ENCODE measurements at regions not wholly inside any gene's neighbourhood (a gene's known extent, or its start where the extent isn't known, plus 50 kb on each side); places are given as distances from the start of the nearest gene placed in this dataset.

DNA sequence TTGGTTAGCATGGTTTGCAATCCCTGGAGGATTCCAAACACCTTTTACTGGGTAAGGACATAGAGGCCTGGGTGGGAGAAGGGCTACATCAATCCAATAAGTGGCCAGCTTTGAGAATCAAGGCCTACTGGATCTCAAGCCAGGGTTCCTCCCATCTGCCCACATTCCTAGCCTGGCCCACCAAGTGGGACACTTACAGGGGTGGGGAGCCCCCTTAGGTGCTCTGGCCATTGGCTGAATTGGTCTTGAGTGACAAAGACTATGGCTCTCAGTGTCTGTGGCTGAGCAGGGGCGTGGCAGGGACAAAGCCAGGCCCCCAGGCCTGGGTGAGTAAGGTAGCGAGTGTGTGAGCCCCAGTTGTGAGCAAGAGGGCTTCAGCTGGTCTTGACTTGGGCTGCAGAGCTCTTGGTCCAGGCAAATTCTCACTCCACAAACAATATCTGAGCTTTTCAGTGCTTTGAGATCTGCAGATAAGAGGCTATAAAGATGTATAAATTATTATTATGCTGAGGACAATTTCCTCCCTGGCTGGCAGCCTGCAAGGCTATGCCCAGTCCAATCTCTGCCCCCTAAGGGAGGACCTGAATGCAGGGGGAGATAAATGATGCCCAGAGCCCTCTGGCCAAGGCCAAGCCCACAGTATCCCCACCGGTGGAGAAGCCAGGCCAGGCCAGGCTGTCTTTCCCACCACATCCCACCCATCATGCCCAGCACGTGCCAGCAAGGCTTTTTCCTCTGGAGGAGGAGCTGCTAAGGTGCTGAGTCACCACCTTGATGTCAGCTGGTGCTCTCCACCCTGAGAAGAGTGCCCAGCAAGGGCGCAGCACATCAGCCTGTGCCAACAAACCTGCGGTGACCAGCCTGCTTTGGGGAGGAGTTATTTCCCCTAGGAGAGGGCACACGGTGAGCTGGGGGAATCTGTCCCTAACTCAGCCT, 80.7 kb upstream of the DUSP5 start:
- TF ChIP-seq POLR2A (IDR thresholded peaks at IDR 0.05) (no peak), POLR2AphosphoS5 (IDR thresholded peaks at IDR 0.05) (no peak), EP300 (IDR thresholded peaks at IDR 0.05) (no peak)
- TF ChIP-seq, protein P1, sequence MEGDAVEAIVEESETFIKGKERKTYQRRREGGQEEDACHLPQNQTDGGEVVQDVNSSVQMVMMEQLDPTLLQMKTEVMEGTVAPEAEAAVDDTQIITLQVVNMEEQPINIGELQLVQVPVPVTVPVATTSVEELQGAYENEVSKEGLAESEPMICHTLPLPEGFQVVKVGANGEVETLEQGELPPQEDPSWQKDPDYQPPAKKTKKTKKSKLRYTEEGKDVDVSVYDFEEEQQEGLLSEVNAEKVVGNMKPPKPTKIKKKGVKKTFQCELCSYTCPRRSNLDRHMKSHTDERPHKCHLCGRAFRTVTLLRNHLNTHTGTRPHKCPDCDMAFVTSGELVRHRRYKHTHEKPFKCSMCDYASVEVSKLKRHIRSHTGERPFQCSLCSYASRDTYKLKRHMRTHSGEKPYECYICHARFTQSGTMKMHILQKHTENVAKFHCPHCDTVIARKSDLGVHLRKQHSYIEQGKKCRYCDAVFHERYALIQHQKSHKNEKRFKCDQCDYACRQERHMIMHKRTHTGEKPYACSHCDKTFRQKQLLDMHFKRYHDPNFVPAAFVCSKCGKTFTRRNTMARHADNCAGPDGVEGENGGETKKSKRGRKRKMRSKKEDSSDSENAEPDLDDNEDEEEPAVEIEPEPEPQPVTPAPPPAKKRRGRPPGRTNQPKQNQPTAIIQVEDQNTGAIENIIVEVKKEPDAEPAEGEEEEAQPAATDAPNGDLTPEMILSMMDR (IDR thresholded peaks at IDR 0.05): no peak
- Histone ChIP-seq H3K27me3 (no peaks in the 10 kb centered on the region), H3K36me3 (no peaks in the 10 kb centered on the region), H3K27ac (no peak overlapping the region), H3K4me1 (no peaks in the 10 kb centered on the region), H3K9me3 (no peaks in the 10 kb centered on the region), H3K4me3 (no peak overlapping the region)
- WGBS, 2 donors (ENCODE audit: low coverage in 1 of 2): 58% methylated on average over 2 of the region's 7 CpGs; no CpG with 5 or more reads in 1 of the 2 donors
- ATAC-seq: no peak

DNA sequence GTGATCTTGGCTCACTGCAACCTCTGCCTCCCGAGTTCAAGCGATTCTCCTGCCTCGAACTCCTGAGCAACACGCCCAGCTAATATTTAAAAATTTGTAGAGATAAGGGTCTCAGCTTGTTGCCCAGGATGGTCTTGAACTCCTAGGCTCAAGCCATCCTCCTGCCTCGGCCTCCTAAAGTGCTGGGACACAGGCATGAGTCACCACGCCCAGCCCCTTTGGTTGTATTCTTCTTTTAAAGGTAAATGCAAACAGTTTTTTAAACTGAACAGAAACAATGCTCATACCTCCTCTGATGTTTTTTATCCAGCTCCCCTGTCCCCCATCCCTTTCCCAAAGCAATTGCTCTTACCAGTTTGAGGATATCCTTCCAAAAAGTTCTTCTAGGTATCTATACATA, 79.5 kb upstream of the DUSP5 start:
- ATAC-seq: no peak
- TF ChIP-seq POLR2AphosphoS5 (IDR thresholded peaks at IDR 0.05): no peak
- TF ChIP-seq, protein P1 (IDR thresholded peaks at IDR 0.05): no peak
- no peak for TF ChIP-seq EP300 (IDR thresholded peaks at IDR 0.05)
- TF ChIP-seq POLR2A (IDR thresholded peaks at IDR 0.05): no peak
- Histone ChIP-seq H3K9me3 (no peaks in the 10 kb centered on the region), H3K4me1 (no peaks in the 10 kb centered on the region), H3K4me3 (no peak overlapping the region), H3K27me3 (no peaks in the 10 kb centered on the region), H3K36me3 (no peaks in the 10 kb centered on the region), H3K27ac (no peak overlapping the region)
- WGBS, 2 donors (ENCODE audit: low coverage in 1 of 2): 81 to 83% methylated on average over 6 of the region's 6 CpGs

DNA sequence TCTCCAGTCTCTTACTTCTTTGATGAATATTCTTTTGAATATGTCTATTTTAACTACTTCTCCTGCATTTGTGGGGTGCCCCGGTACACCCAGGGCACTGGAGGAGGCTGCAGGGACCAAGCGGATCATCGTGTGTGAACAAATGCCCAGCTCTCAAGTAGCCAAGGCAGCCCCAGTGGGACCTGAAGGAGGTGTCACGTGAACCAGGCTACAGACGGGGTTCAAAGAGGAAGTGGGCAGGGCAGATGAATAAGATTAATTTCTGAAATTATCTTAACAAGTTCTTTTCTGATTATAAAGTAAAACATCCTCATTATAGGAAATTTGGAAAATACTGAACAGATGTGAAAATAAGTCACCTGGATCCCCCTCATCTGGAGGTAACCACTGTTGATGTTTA, 78.4 kb upstream of the DUSP5 start:
- H3K4me3 ChIP-seq: no peak overlapping the region
- WGBS, 2 donors (ENCODE audit: low coverage in 1 of 2): 78 to 82% methylated on average over 2 to 5 of the region's 5 CpGs
- no peak overlapping the region for H3K27ac ChIP-seq
- no peaks in the 10 kb centered on the region for H3K27me3 ChIP-seq
- no peak for ATAC-seq
- no peaks in the 10 kb centered on the region for H3K4me1 ChIP-seq
- no peaks in the 10 kb centered on the region for H3K36me3 ChIP-seq
- no peak for TF ChIP-seq POLR2AphosphoS5 (IDR thresholded peaks at IDR 0.05)
- TF ChIP-seq, protein P1 (IDR thresholded peaks at IDR 0.05): no peak
- TF ChIP-seq POLR2A (IDR thresholded peaks at IDR 0.05): no peak
- TF ChIP-seq EP300 (IDR thresholded peaks at IDR 0.05): no peak
- no peaks in the 10 kb centered on the region for H3K9me3 ChIP-seq

DNA sequence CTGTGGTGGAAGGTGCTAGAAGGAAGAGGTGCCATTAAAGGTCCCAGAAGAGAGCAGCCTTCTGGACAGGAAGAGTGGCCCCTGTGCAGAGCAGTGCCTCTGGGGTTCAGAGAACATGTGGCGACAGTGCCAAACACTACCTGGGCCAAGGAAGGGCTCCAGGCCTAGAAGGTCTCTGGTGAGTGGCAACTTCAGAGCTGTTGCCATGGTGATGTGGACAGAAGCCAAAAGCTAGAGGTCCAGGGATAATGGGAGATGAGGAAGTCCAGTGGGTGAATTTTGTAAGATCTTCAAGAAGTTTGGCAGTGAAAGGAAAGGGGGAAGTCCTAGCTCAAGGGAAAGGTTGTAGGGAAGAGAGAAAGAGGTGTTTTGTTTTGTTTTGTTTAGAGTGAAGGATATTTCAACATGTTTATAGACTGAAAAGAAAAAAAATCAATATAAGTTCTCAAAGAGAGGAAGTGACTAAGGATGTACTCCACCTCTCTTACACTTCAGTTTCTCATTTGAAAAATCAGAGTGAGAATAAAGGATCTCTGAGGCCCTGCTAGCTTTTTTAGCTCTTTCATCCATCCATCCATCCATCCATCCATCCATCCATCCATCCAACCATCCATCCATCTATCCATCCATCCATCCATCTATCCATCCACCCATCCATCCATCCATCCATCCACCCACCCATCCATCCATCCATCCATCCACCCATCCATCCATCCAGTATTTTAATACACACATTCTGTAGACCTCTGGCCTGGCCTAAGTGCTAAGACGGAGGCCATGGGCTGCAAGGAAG, 77.1 kb upstream of the DUSP5 start:
- TF ChIP-seq POLR2A (IDR thresholded peaks at IDR 0.05): no peak
- TF ChIP-seq POLR2AphosphoS5 (IDR thresholded peaks at IDR 0.05): no peak
- no peak for TF ChIP-seq EP300 (IDR thresholded peaks at IDR 0.05)
- Histone ChIP-seq H3K4me1 (no peaks in the 10 kb centered on the region), H3K36me3 (no peaks in the 10 kb centered on the region), H3K27me3 (no peaks in the 10 kb centered on the region), H3K9me3 (no peaks in the 10 kb centered on the region), H3K27ac (no peak overlapping the region), H3K4me3 (no peak overlapping the region)
- ATAC-seq: no peak
- 66 to 80% methylated on average over 1 to 2 of the region's 2 CpGs for WGBS, 2 donors (ENCODE audit: low coverage in 1 of 2)

DNA sequence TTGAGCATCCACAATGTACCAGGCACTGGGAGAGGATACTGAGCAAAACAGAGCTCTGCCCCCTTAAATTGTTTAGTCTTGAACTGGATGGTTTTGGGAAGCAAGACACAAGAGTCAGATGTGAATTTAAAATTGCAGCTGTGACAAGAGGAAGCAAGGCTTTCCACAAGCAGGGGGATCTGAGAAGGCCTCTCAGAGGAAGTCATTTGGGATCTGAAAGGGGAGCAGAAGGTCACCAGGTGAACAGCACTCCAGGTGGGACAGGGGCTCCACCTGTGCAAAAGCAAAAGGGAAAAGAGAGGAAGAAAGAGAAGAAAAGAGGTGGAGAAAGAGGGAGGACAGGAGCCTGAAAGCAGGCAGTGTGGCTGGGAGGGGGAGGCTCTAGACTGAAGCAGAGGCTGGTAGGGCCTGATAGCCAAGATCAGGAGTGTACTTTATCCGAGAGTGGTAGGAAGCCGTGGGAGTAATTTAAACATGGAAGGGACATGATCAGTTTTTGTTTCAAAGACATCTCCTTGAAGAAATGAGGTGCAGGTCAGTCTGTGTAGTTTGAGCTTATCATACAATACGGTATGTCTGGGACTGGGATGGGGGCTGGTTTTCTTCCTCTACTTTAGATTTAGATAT, 76.1 kb upstream of the DUSP5 start:
- Histone ChIP-seq H3K9me3 (no peaks in the 10 kb centered on the region), H3K27ac (no peak overlapping the region), H3K4me1 (no peaks in the 10 kb centered on the region), H3K36me3 (no peaks in the 10 kb centered on the region), H3K27me3 (no peaks in the 10 kb centered on the region), H3K4me3 (no peak overlapping the region)
- TF ChIP-seq POLR2A (IDR thresholded peaks at IDR 0.05) (no peak), EP300 (IDR thresholded peaks at IDR 0.05) (no peak), POLR2AphosphoS5 (IDR thresholded peaks at IDR 0.05) (no peak)
- TF ChIP-seq, protein P1 (IDR thresholded peaks at IDR 0.05): no peak
- ATAC-seq: no peak
- WGBS, 2 donors (ENCODE audit: low coverage in 1 of 2): 70 to 88% methylated on average over 3 of the region's 3 CpGs

All from gastroesophageal sphincter (tissue), 4 donors.